A673 (cell line): ENCODE measurements at regions not wholly inside any gene's neighbourhood (a gene's known extent, or its start where the extent isn't known, plus 50 kb on each side); places are given as distances from the start of the nearest gene placed in this dataset.

Experiments used
- BruUV-seq: library from RNA; stranded (reverse); fragments of 400-500 nt; replicated peaks from 2 replicates; lab custom pipeline; 2021; lab: Mats Ljungman, UMichigan
- CTCF ChIA-PET: fragments of 300-600 bp; sonication (Branson Sonifier 250); formaldehyde crosslinking; loops from one replicate; lab custom pipeline; 2022; ENCODE audit warnings: antibody characterized with exemption; lab: Charles Lee
- POLR2A ChIA-PET: fragments of 300-600 bp; sonication (Branson Sonifier 250); formaldehyde crosslinking; loops from one replicate; lab custom pipeline; 2022; ENCODE audit warnings: antibody characterized with exemption; ENCODE audit not compliant: low non-redundant PET; lab: Charles Lee
- DNase-seq: peaks from one replicate; pipeline ENCODE4 v3.0.0-alpha.2; 2015; ENCODE audit warnings: low spot score
- H3K27ac ChIP-seq: fragments of 200-600 bp; sonication (generic); 2 replicates; pipeline ENCODE4 v1.5.1; 2016; ENCODE audit warnings: mixed run types, low read depth, mild to moderate bottlenecking, mixed read lengths, antibody characterized with exemption, low read length; ENCODE audit not compliant: poor library complexity, severe bottlenecking
- H3K27me3 ChIP-seq: fragments of 200-600 bp; sonication (generic); replicated peaks from 2 replicates; pipeline ENCODE4 v1.6.1; 2017; ENCODE audit warnings: mixed run types, low read depth, mild to moderate bottlenecking, mixed read lengths, antibody characterized with exemption, low read length; ENCODE audit not compliant: insufficient read depth, poor library complexity
- H3K36me3 ChIP-seq: fragments of 200-600 bp; sonication (generic); 2 replicates; pipeline ENCODE4 v1.6.1; 2016; ENCODE audit warnings: mixed run types, mild to moderate bottlenecking, mixed read lengths, antibody characterized with exemption, low read length; ENCODE audit not compliant: insufficient read depth, poor library complexity, severe bottlenecking
- H3K4me1 ChIP-seq: fragments of 200-600 bp; sonication (generic); 2 replicates; pipeline ENCODE4 v1.6.1; 2017; ENCODE audit warnings: mixed run types, mild to moderate bottlenecking, mixed read lengths, antibody characterized with exemption, low read length; ENCODE audit not compliant: insufficient read depth, poor library complexity, severe bottlenecking
- H3K4me3 ChIP-seq: fragments of 200-600 bp; sonication (generic); 2 replicates; pipeline ENCODE4 v1.5.1; 2016; ENCODE audit warnings: low read depth, mixed run types, mild to moderate bottlenecking, mixed read lengths, low read length; ENCODE audit not compliant: poor library complexity, severe bottlenecking
- H3K9me3 ChIP-seq: fragments of 200-600 bp; sonication (generic); 2 replicates; pipeline ENCODE4 v1.6.1; 2016; ENCODE audit warnings: mixed run types, low read depth, mild to moderate bottlenecking, mixed read lengths, antibody characterized with exemption, low read length; ENCODE audit not compliant: poor library complexity, severe bottlenecking
- CTCF ChIP-seq: fragments of 300-800, 200-600 bp; sonication (generic); conservative IDR thresholded peaks from 2 replicates; pipeline ENCODE4 v1.5.1; 2017; ENCODE audit warnings: low read depth, mild to moderate bottlenecking, antibody characterized with exemption, low read length, moderate library complexity, mixed read lengths
- EZH2 ChIP-seq: fragments of 200-600 bp; sonication (generic); IDR thresholded peaks from 2 replicates; pipeline ENCODE4 v1.6.1; 2017; ENCODE audit warnings: borderline replicate concordance, low read depth, mild to moderate bottlenecking, mixed read lengths, antibody characterized with exemption, low read length; ENCODE audit not compliant: poor library complexity, severe bottlenecking
- intact Hi-C: fragments of 100-400 bp; cut with micrococcal nuclease; formaldehyde crosslinking; loops from one replicate; pipeline ENCODE4 v1.10.0; 2022; ENCODE audit not compliant: unreplicated experiment

- Histone ChIP-seq H3K4me1 (no peaks in the 10 kb centered on the region), H3K36me3 (no peaks in the 10 kb centered on the region), H3K27ac (no peak overlapping the region), H3K27me3 (no peaks in the 10 kb centered on the region), H3K9me3 (no peaks in the 10 kb centered on the region), H3K4me3 (no peak overlapping the region)
- ChIA-PET CTCF (no interaction called here), POLR2A (no interaction called here)
- intact Hi-C loops, result no loop called here
- DNase-seq, result no peak
- no TSS peak for BruUV-seq
- TF ChIP-seq CTCF (no peak), EZH2 (no peak)
Measured at GRCh38 chr6:93989630-93990029, 570.3 kb upstream of the EPHA7 start.

GRCh38 chr6:93985953-93986352, 566.6 kb upstream of the EPHA7 start:
- Histone ChIP-seq H3K9me3 (no peaks in the 10 kb centered on the region), H3K36me3 (no peaks in the 10 kb centered on the region), H3K4me1 (no peaks in the 10 kb centered on the region), H3K27me3 (no peaks in the 10 kb centered on the region), H3K27ac (no peak overlapping the region), H3K4me3 (no peak overlapping the region)
- POLR2A ChIA-PET, result no interaction called here
- CTCF ChIA-PET, result no interaction called here
- DNase-seq, result no peak
- no peak for TF ChIP-seq EZH2
- BruUV-seq, result no TSS peak
- intact Hi-C loops, result no loop called here

GRCh38 chr6:93975159-93975558, 555.8 kb upstream of the EPHA7 start:
- no peaks in the 10 kb centered on the region for H3K9me3 ChIP-seq
- H3K4me3 ChIP-seq, result no peak overlapping the region
- H3K36me3 ChIP-seq, result no peaks in the 10 kb centered on the region
- CTCF ChIA-PET, result no interaction called here
- intact Hi-C loops, result no loop called here
- H3K27me3 ChIP-seq, result no peaks in the 10 kb centered on the region
- H3K27ac ChIP-seq, result no peak overlapping the region
- H3K4me1 ChIP-seq, result no peaks in the 10 kb centered on the region
- no peak for DNase-seq
- no peak for TF ChIP-seq CTCF
- no peak for TF ChIP-seq EZH2
- POLR2A ChIA-PET, result no interaction called here
- no TSS peak for BruUV-seq

- ChIA-PET CTCF (no interaction called here), POLR2A (no interaction called here)
- no TSS peak for BruUV-seq
- Histone ChIP-seq H3K4me1 (no peaks in the 10 kb centered on the region), H3K36me3 (no peaks in the 10 kb centered on the region), H3K27ac (no peak overlapping the region), H3K4me3 (no peak overlapping the region), H3K9me3 (no peaks in the 10 kb centered on the region), H3K27me3 (no peaks in the 10 kb centered on the region)
- no peak for TF ChIP-seq CTCF
- TF ChIP-seq EZH2, result no peak
- intact Hi-C loops, result no loop called here
- no peak for DNase-seq
Measured at GRCh38 chr6:93974332-93974731, 555.0 kb upstream of the EPHA7 start.
